Suppressor macrophage (primary cell): ENCODE measurements at regions not wholly inside any gene's neighbourhood (a gene's known extent, or its start where the extent isn't known, plus 50 kb on each side); places are given as distances from the start of the nearest gene placed in this dataset.

Experiments used
- DNase-seq, 4 experiments: peaks; one replicate each; pipeline ENCODE4 v3.0.0-alpha.2; 2020 to 2022

DNA sequence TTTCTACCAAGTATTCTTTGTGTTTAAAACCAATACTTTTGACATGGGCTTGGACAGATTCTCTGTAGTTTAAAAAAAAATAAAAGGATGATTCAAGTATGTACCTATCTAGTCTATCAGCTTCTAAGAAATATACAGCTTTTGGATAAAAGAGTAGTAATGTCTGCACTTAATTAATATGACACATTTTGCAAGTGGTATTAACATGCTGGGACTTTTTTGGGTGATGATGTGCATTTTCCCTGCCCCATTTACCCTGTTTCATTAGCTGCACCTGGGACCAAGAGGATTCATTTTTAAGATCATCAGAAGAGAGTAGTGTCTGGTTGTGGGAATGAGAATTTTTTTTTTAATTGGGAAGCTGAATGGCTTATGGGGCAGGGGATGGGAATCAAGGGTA is 236.2 kb upstream of the KLF14 start:
- DNase-seq, result no peak

DNA sequence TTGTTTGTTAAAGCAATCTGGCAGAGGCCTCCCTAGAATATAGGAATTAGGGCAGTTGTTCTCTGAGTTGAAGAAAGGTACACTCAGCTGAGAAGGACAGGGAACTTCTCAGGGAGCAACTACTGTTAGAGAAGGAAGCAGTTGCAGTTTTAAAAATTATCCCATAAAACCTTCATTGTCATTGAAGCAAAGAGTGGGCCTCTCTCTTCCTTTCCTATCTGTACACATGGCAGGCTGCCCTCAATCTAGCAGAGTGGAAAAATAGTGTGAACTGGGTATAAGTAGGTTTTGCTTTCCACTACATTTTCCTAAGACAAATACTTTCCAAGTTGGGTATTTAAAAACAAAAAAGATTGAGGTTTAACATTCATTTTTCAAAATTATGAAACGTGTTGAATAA is 236.7 kb upstream of the KLF14 start:
- DNase-seq, result no peak

DNA sequence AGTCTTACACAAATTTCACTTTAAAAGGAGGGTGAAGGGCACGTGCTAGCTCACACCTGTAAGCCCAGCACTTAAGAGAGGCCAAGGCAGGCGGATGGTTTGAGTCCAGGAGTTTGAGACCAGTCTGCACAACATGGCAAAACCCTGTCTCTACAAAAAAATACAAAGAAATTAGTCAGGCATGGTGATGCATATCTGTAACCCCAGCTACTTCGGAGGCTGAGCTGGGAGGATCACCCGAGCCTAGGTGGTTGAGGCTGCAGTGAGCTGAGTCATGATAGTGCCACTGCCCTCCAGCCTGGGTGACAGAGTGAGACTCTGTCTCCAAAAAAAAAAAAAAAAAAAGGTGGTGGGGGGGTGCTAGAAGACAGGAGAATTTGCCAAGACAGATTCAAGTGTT is 237.3 kb upstream of the KLF14 start:
- DNase-seq, result no peak

DNA sequence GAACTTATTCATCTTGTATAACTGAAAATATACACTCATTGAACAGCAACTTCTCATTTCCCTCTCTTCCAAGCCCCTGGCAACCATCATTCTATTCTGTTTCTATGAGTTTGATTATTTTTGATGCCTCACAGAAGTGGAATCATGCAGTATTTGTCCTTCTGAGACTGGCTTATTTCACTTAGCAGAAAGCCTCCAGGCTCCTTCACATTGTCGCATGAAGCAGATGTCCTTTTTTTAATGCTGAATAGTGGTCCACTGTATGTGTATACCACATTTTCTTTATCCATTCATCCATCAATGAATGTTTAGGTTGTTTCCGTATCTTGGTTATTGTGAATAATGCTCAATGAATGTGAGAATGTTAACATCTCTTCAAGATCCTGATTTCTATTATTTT is 238.2 kb upstream of the KLF14 start:
- DNase-seq, result no peak

DNA sequence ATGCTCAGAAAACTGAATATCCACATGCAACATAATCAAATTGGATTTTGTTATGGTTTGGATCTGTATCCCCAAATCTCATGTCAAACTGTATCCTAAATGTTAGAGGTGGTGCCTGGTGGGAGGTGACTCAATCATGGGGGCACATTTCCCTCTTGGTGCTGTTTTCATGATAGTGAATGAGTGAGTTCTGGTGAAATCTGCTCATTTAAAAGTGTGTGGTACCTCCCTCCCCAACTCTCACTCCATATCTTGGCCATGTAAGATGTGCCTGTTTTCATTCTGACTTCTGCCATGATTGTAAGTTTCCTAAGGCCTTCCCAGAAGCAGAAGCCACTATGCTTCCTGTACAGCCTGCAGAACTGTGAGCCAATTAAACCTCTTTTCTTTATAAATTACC is 239.6 kb upstream of the KLF14 start:
- DNase-seq, result no peak

DNA sequence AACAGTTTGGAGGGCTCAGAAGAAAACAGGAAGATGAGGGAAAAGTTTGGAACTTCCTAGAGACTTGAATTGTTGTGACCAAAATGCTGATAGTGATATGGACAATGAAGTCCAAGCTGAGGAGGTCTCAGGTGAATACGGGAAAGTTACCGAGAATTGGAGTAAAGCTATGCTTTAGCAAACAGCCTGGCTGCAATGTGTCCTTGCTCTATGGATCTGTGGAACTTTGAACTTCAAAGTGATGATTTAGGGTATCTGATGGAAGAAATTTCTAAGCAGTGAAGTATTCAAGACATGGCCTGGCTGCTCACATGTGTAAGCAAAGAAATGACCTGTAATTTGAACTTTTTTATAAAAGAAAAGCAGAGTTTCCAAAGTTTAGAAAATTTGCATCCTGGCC is 240.2 kb upstream of the KLF14 start:
- DNase-seq, result no peak

- DNase-seq, result no peak
Observed at GRCh38 chr7:130974794-130975193, 240.8 kb upstream of the KLF14 start.

DNA sequence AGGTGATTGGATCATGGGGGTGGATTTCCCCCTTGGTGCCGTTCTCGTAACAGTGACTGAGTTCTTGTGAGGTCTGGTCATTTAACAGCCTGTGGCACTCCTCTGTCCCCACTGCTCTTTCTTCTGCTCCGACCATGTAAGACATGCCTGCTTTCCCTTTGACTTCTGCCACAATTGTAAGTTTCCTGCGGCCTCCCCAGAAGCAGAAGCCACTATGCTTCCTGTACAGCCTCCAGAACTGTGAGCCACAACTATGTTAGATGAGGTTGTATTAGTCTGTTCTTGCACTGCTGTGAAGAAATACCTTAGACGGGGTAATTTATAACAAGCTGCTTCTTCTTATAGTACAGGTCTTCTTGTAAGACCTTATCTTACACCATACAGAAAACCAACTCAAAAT is 241.7 kb upstream of the KLF14 start:
- no peak for DNase-seq

GRCh38 chr7:130982160-130982638 is 248.2 kb upstream of the KLF14 start:
- DNase-seq, result peak; percentile 15 to 50 (median 32)

DNA sequence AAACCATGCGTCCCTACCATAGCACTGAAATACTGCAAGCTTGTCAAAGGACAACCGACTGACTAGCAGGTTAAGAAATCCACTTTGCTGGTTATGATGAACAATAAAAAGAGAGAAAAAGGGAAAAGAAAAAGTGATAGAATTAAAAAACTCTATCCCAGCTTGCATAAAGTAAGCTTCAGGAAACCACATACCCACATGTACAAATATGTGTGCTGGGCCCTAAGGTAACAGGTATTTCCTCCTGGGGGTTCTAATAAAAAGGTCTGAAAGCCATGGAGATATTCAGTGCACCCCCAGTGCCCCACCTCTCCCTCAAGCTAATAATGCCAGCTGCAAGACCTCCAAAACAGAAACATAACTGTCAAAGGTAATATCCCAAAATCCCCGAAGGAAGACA is 248.6 kb upstream of the KLF14 start:
- DNase-seq, result no peak

GRCh38 chr7:130985361-130985760 is 251.4 kb upstream of the KLF14 start:
- DNase-seq, result no peak

- DNase-seq, result no peak
Observed at GRCh38 chr7:130986261-130986690, 252.3 kb upstream of the KLF14 start.

DNA sequence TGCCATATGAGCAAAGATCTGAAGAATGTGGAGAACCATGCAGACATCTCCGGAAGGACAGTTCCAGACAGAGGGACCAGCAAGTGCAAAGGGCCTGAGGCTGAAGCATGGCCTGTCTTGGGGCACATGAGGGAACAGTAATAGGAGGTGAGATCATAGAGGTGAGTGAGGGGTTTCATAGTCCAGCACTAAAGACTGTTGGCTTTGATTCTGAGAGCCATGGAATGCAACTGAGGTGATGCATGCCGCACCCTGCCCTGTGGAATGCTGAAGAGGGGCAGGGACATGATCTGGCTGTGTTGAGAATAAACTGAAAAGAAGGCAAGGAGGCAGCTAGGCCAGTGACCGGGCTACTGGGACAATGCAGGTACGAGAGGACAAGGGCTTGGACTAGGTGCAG is 253.1 kb upstream of the KLF14 start:
- no peak for DNase-seq

DNA sequence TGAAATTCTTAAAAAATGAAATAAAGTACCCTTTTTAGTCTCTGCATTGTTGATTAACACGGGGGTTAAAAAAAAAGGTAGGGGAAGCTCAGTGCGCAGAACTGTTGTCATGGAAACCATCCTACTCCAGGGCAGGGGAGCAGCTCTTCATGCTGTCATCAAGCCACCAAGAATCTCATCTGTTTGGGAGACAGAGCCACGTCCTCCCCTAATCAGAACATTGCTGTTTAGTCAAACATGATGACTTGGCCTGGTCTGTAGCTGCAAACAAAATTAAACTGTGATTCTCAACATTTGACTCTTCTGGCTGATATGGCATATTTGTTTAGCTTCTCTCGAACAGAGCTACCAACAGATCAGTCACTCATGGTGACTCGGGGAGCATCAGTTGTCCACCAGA is 254.4 kb upstream of the KLF14 start:
- peak in 1 of 4 experiments; percentile 21 for DNase-seq

DNA sequence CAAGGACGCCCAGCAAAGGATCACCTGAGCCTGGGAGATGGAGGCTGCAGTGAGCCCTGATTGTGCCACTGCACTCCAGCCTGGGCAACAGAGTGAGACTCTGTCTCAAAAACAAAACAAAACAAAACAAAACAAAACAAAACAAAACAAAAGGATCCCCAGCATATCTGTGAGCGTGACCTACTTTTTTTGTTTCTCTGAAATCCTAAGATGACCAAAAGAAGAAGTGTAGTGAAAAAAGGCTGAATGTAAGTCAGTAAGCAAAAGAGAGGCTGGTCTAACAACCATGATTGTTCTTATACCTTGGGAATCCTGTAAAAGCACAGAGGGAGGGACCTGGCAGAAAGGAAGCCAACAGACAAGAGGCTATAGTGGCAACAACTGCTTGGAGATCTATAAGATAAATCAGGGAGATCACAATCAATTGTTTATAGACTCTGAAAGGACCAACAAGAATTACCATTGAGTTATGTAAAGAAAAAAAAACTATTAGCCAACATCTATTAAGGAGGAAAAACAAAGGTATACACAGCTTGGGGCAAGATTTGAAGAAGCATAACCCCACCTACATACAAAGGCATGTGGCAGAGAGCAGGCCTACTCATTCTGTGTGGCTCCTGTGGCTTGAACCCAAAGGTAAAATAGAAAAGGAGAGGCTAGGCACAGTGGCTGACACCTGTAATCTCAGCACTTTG is 255.2 kb upstream of the KLF14 start:
- no peak for DNase-seq

GRCh38 chr7:130990178-130990832 is 256.3 kb upstream of the KLF14 start:
- DNase-seq, result no peak

DNA sequence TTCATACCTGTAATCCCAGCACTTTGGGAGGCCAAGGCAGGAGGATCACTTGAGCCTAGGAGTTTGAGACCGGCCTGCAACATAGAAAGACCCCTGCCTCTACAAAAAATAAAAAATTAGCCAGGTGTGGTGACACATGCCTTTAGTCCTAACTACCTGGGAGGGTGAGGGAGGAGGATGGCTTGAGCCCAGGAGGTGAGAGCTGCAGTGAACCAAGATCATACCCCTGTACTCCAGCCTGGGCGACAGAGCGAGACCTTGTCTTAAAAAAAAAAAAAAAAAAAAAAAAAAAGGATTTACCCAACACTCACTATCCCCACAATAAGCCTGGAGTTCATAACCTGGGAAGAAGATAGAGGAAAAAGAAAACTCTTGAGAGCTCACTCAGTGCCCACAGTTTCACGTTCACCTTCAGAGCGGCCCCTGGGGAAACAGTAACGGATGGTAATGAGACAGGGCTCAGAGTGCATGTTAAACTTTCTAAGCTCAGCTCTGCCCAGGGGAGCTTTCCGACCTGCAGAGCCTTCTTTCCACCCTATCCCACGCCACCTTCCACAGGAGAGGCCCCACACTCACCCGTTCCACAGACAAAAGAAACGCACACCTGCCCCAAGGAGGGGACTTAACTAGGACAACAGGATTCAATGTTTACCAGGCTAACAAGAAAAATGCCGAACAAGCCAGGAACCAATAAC is 259.8 kb upstream of the KLF14 start:
- DNase-seq, result no peak

DNA sequence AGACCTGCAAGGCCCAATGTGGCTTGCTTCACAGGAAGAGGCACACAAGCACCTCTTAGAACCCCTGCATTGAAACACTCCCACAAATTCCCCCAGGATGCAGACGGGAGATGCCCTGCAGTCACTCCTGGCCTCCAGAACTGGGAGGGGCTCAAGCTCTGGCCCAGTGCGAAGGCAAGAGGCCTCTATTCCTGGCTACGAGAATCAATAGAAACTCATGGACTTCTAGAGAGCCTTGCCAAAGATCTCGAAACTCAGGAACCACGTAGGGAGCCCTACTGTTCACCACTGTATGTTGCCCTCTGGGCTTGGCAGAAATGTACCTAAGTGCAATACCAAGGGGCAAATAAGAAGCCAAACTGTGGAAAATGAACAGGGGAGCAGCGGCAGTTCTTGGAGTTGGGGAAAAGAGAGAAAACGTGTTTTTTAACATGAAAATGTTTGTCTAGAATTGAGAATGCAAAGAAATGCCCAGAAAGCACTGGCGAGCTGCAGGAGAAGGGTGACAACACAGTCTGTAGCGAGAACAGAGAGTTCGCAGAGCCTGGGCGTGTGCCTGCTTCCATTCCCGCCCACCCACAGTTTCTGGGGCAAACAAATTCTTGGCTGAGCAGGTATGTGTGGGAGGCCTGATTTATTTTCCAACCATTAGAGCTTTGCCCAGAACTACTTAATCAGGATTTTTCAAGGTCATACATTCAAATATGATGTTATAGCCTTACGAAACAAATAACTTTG is 260.5 kb upstream of the KLF14 start:
- no peak for DNase-seq

- no peak for DNase-seq
Observed at GRCh38 chr7:130995252-130996081, 261.5 kb upstream of the KLF14 start.

- no peak for DNase-seq
Observed at GRCh38 chr7:130996205-130996832, 262.3 kb upstream of the KLF14 start.

DNA sequence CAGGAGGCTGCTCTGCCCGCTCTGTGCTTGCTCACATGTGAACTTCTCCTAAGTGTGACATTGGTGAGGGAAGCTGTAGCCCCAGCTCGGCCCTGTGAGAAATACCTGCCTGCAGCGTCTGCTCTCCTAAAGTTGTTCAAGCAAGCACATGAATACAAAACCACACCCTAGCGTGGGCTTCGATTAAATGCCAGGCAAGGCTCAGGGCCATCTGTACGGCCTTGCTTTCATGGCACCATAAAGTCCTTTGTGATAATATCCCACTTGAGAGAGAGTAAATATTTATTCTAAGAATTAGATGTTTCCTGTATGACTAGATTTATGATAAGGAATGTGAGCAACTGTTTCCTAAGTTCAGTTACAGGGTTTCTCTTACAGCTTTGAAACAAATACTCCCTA is 262.8 kb upstream of the KLF14 start:
- peak in 2 of 4 experiments; percentile 14 to 22 for DNase-seq
